ENCODE measurements at regions not wholly inside any gene's neighbourhood (a gene's known extent, or its start where the extent isn't known, plus 50 kb on each side); places are given as distances from the start of the nearest gene placed in this dataset.

DNA sequence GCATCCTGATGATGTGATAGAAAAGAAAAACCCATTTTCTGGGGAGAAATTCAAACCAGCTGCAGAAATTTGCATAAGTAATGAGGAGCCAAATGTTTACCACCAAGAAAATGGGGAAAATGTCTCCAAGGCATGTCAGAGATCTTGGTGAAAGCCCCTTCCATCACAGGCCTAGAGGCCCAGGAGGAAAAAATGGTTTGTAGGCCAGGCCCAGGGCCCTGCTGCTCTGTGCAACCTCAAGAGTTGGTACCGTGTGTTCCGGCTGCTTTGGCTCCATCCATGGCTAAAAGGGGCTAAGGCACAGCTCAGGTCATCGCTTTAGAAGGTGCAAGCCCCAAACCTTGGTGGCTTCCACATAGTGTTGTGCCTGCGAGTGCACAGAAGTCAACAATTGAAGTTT is 543.1 kb downstream of the ZNF608 start:
- no peak for TF ChIP-seq CTCF (IDR thresholded peaks at IDR 0.05; ENCODE audit: low read depth, low read length, missing input control)
- TF ChIP-seq SP1 (IDR thresholded peaks at IDR 0.05), result no peak
- TF ChIP-seq GABPA (IDR thresholded peaks at IDR 0.05 in 1 of 2, conservative IDR thresholded peaks at IDR 0.05 in 1 of 2), result no peak
- no peak for TF ChIP-seq MAX (IDR thresholded peaks at IDR 0.05)
- TF ChIP-seq REST (IDR thresholded peaks at IDR 0.05), result no peak
- no peak for TF ChIP-seq RXRA (IDR thresholded peaks at IDR 0.05)
- no peak for TF ChIP-seq YY1 (IDR thresholded peaks at IDR 0.05)
- TF ChIP-seq, protein P1, sequence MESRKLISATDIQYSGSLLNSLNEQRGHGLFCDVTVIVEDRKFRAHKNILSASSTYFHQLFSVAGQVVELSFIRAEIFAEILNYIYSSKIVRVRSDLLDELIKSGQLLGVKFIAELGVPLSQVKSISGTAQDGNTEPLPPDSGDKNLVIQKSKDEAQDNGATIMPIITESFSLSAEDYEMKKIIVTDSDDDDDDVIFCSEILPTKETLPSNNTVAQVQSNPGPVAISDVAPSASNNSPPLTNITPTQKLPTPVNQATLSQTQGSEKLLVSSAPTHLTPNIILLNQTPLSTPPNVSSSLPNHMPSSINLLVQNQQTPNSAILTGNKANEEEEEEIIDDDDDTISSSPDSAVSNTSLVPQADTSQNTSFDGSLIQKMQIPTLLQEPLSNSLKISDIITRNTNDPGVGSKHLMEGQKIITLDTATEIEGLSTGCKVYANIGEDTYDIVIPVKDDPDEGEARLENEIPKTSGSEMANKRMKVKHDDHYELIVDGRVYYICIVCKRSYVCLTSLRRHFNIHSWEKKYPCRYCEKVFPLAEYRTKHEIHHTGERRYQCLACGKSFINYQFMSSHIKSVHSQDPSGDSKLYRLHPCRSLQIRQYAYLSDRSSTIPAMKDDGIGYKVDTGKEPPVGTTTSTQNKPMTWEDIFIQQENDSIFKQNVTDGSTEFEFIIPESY (IDR thresholded peaks at IDR 0.05), result no peak
- no peak for TF ChIP-seq EGR1 (IDR thresholded peaks at IDR 0.05; ENCODE audit: low read depth in 2 of 2)
